Testis (tissue), 2 donors: ENCODE measurements at regions not wholly inside any gene's neighbourhood (a gene's known extent, or its start where the extent isn't known, plus 50 kb on each side); places are given as distances from the start of the nearest gene placed in this dataset.

Experiments
- CTCF ChIP-seq, 3 experiments: fragments of 450-650 bp in 2 of 3; fragments of 200-600 bp in 1 of 3; sonication (generic) in 1 of 3; IDR thresholded peaks; one replicate each; pipeline ENCODE4 v1.5.1; 2016 to 2019; ENCODE audit warnings: antibody characterized with exemption in 3 of 3, mild to moderate bottlenecking in 2 of 3, moderate library complexity in 1 of 3
- POLR2A ChIP-seq: fragments of 450-650 bp; IDR thresholded peaks from one replicate; pipeline ENCODE4 v1.6.1; 2017; ENCODE audit warnings: antibody characterized with exemption, mild to moderate bottlenecking, moderate library complexity

DNA sequence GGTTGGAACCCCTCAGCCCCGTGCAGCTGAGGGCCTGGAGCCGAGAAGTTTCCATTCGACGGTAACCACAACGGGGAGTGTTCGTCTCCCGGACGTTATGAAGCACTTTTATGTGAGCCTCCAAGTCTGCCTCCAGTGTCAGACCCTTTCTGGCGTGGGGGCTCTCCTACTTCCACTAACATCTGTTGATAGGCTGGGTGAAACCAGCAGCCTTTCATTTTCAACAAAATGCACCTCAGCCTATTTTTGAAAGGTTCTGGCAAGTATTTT, 257.4 kb downstream of the THBS2 start:
- TF ChIP-seq CTCF (IDR thresholded peaks at IDR 0.05) (no peak), POLR2A (no peak)
